IPS-NIHi11 (cell line): ENCODE measurements at regions not wholly inside any gene's neighbourhood (a gene's known extent, or its start where the extent isn't known, plus 50 kb on each side); places are given as distances from the start of the nearest gene placed in this dataset.
"Not testable (repeated sequence)": the region's sequence is repeated elsewhere in the genome, so short reads cannot be mapped to it uniquely, and the experiment has no call there.

Experiments used
- DNase-seq: peaks from one replicate; pipeline ENCODE4 v3.0.0; 2012; ENCODE audit warnings: mixed read lengths, low spot score

DNA sequence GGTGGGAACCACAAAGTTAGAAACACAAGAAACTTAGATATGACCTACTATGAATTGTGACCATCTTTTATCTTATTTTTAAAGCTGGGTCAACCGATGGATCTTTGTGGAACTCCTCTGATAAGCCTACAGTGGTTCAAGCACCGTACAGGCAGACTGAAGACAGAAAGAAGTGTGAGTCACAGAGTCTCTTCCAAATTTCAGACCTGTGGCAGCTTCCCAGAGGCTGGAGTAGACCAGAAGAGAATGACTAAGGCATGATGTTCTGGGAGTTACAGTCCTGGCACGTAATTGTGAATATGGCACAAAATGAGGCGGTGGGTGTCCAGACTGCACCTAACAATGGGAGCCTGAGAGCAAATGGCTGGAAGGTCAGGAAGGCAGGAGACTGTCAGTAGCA lies 70.0 kb downstream of the LMO4 start:
- DNase-seq = no peak

DNA sequence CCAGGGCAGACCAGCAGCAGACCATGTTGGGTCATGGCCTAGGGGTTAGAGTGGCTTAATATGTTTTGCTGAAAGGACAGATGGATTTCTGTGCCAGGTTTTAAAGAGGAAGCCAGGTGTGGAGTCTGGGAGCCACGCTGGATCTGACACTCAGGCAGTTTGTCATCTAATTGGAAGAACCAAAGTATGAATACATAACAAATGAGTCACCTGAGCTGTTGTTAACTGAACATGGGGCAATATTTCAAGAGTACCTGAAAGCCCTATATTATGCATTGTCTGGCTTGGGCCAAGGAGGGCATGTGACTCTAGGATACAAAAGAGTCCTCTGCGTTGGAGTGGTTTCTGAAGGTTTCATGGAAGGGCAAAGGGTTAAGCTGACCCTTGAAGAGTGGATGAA lies 70.6 kb downstream of the LMO4 start:
- no peak for DNase-seq

- DNase-seq = no peak
These were observed 71.0 kb downstream of the LMO4 start for GRCh38 chr1:87399701-87400100.

DNA sequence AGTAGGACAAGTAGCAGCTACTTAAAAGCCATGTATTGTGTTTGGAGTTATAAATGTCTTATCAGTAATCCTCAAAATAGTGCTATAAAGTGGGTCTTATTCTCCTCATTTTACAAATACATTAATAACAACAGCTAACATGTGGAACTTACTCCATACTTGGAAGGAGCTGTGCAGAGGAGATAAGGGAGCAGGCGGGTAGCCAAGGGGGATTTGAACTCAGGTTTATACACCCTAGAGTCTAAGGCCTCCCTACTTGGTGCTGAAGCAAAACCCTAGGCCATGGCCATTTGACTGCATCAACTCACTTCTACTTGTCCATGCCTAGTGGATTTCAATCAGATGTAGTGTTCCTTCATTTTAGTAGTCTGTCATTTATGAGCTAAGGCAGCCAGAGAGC lies 72.1 kb downstream of the LMO4 start:
- no peak for DNase-seq

GRCh38 chr1:87402241-87403002 lies 73.7 kb downstream of the LMO4 start:
- DNase-seq = no peak

GRCh38 chr1:87403061-87403820 lies 74.6 kb downstream of the LMO4 start:
- no peak for DNase-seq

DNA sequence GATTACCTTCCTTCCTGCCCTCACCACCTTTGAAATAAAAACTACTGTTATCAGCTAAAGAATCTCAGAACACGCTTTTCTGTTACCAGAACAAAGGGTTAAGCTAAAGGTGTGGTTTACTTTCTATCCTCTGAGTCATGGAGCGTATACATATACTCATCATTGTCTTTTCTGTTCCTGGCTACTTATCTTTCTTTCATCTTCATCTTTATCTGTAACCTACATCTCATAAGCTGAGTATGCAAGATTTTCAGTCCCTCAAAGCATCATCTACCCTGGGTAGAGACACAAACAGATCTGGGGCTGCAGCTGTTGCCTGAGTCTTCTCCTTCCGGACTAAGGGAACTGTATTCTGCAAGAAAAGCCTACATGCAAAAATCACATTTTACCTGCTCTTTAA lies 75.6 kb downstream of the LMO4 start:
- DNase-seq = no peak

DNA sequence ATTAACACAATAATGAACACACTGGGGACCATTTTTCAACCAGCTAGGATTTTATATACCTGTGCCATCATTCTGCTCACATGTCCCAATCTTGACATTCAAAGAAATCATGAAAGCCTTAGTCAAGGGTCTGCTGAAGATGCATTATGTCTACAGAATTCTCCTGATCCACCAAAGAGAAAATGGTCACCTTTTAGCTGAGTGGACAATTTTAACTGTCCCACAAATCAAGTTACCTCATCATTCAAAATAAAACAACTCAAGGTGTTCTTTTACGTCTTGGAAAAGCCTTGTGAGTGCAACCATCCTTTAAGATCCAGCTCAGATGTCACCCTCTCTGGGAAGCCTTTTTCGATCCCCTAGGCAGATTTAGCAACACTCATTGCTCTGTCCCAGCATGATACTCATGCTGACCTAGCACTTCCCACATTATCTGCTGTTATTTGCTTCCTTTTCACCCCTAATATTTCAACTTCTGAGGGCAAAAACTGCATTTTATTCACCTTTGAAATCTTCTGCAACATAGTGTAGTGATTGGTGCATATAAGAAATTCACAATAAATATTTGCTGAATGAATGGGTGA lies 80.1 kb downstream of the LMO4 start:
- no peak for DNase-seq

- no peak for DNase-seq
These were observed 82.2 kb downstream of the LMO4 start for GRCh38 chr1:87410776-87411480.

DNA sequence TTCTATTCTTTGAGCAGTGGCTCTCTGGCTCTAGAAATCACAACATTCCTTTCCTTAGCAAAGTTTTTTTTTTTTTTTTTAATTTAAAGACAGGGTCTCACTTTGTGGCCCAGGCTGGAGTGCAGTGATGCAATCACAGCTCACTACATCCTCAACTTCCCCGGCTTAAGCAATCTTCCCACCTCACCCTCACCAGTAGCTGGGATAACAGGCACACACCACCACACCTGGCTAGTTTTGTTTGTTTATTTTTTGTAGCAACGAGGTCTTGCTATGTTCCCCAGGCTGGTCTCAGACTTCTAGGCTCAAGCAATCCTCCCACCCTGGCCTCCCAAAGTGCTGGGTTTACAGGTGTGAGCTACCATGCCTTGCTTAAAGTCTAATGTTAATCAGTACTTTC lies 85.2 kb downstream of the LMO4 start:
- DNase-seq = not testable (repeated sequence)

DNA sequence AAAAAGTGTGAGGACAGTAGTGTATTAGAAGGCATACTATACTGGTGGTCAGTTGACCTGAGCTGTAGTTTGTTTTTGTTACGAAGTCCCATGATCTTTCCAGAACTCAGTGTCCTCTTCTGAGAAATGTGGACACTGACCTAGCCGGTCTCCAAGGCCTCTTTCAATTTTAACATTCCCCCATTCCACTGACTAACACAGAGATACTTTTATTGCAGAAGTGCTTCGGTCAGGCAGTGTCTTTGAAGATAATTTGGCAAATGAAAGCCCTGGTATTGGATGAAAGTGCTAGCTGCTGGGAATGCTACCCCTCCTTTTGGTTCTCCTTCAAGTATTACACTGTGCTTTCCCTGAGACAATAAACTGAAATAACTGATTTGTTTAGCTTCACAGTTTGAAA lies 89.4 kb downstream of the LMO4 start:
- no peak for DNase-seq

- DNase-seq = no peak
These were observed 93.1 kb downstream of the LMO4 start for GRCh38 chr1:87421809-87422208.

GRCh38 chr1:87424541-87424940 lies 95.9 kb downstream of the LMO4 start:
- no peak for DNase-seq

DNA sequence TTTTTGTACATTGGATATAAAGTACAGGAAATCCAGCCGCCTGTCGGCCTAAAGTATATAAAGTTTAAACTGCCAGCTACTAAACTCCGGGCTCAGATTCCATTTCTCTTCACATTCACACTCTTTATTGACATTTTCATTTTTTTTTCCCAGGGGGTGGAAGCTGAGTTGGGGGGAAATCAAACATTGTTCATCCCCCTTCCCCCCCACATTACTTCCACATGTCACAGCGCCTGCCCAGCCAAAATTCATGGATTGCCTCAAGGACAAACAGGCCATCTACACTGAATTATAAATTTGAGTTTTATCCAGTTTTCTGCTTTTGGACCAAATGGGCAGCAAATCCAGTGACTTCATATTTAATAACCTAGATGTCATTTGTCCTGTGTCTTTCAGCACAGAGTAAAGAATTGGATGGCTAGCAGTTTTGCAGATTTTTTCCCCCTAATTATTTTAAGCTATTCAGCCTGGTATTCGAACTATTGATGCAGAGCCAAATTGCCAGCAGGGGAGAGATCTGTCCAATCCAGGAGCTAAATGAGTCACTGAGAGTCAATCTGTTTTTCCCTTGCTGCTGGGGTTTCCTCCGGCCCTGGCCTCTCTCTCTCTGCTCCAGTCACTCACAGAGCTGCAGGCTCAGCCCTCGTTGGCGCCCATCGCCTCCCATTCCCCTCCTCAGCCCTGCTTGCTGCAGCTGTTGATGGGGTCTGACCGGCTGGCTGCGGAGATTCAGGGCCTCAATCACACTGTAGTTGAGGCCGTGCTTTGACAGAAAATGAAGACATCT lies 98.0 kb downstream of the LMO4 start:
- peak; percentile 16 for DNase-seq

- no peak for DNase-seq
These were observed 99.7 kb downstream of the LMO4 start for GRCh38 chr1:87428367-87428766.

- DNase-seq = no peak
These were observed 100.2 kb downstream of the LMO4 start for GRCh38 chr1:87428883-87429282.

- no peak for DNase-seq
These were observed 104.0 kb downstream of the LMO4 start for GRCh38 chr1:87432685-87433084.

DNA sequence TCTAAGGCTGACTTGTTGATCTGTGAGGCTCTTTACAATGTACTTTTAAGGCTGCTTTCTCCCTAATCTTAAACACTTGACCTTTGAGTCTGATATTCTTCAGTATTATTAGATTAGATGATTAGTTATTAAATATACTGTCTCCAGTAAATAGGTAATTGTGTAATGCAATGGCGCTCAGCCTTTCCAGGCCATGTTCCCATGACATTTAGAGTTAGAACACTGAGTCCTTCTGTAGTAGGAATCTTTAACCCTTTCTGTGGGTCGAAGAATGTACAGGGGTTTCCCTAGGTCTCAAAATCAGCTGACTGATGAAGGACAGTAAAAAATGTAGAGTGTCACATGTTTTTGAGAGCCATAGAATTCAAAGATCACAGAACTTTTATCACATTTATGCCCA lies 104.4 kb downstream of the LMO4 start:
- DNase-seq = not testable (repeated sequence)

- DNase-seq = no peak
These were observed 106.8 kb downstream of the LMO4 start for GRCh38 chr1:87435484-87435883.

DNA sequence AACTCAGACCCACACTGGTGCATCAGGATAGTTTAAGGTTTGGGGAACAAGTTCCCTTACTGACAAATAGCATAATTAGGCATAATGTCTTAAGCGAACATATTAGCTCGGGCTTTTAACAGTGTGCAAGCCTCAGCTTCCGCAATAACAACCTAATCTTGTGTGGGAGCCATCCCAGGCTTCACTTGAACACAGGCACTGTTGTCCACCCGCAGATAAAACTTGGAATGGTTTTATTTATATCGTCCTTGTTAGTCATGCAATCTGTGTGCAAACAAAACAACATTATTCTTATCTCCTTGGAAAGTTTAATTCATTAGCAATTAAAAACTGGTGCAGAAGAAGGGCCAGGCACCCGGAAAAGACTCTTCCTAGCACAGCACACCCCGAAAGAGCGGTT lies 107.4 kb downstream of the LMO4 start:
- not testable (repeated sequence) for DNase-seq

GRCh38 chr1:87436534-87436933 lies 107.9 kb downstream of the LMO4 start:
- DNase-seq = no peak
